ENCODE measurements at regions not wholly inside any gene's neighbourhood (a gene's known extent, or its start where the extent isn't known, plus 50 kb on each side); places are given as distances from the start of the nearest gene placed in this dataset.

- TF ChIP-seq BACH2 (CRISPR knock-in tag; IDR thresholded peaks at IDR 0.05; ENCODE audit: borderline replicate concordance) (no peak), GLIS3 (CRISPR knock-in tag; IDR thresholded peaks at IDR 0.05) (no peak)
- ATAC-seq, result no peak
Measured at GRCh38 chr3:106717178-106717780, 660.0 kb upstream of the CCDC54 start.

DNA sequence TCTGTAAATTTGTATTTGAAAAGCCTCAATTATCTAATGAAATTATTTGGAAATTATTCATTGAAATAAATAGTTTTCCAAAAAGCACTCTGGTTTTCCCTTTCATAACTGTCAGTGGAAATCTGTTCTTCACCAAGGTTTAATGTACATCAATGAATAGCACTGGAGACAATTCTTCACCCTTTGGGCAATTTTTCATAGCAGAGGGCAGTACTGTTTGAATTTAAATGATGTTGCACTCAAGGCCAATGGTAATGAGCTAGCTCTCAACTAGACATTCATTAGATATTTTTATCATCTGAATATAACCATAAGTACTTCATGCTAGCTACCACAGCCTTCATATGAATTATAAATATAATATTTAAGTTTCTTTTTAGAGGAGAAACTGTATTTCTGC is 658.2 kb upstream of the CCDC54 start:
- TF ChIP-seq SNAI2 (CRISPR knock-in tag; IDR thresholded peaks at IDR 0.05), result no peak
- TF ChIP-seq ESRRG (CRISPR knock-in tag; IDR thresholded peaks at IDR 0.05), result no peak
- no peak for TF ChIP-seq ZFP3 (CRISPR knock-in tag; IDR thresholded peaks at IDR 0.05)
- TF ChIP-seq OSR1 (CRISPR knock-in tag; IDR thresholded peaks at IDR 0.05), result no peak
- TF ChIP-seq BACH2 (CRISPR knock-in tag; IDR thresholded peaks at IDR 0.05; ENCODE audit: borderline replicate concordance), result no peak
- TF ChIP-seq ARNTL (CRISPR knock-in tag; IDR thresholded peaks at IDR 0.05; ENCODE audit: borderline replicate concordance, low read depth), result no peak
- TF ChIP-seq ZC3H10 (CRISPR knock-in tag; IDR thresholded peaks at IDR 0.05), result no peak
- TF ChIP-seq ZNF70 (CRISPR knock-in tag; IDR thresholded peaks at IDR 0.05), result no peak
- TF ChIP-seq, protein P1, sequence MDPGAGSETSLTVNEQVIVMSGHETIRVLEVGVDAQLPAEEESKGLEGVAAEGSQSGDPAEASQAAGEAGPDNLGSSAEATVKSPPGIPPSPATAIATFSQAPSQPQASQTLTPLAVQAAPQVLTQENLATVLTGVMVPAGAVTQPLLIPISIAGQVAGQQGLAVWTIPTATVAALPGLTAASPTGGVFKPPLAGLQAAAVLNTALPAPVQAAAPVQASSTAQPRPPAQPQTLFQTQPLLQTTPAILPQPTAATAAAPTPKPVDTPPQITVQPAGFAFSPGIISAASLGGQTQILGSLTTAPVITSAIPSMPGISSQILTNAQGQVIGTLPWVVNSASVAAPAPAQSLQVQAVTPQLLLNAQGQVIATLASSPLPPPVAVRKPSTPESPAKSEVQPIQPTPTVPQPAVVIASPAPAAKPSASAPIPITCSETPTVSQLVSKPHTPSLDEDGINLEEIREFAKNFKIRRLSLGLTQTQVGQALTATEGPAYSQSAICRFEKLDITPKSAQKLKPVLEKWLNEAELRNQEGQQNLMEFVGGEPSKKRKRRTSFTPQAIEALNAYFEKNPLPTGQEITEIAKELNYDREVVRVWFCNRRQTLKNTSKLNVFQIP (CRISPR knock-in tag; IDR thresholded peaks at IDR 0.05; ENCODE audit: borderline replicate concordance, low read depth), result no peak
- TF ChIP-seq RARB (CRISPR knock-in tag; IDR thresholded peaks at IDR 0.05), result no peak
- no peak for TF ChIP-seq ZFP30 (CRISPR knock-in tag; IDR thresholded peaks at IDR 0.05)
- TF ChIP-seq, protein P2, sequence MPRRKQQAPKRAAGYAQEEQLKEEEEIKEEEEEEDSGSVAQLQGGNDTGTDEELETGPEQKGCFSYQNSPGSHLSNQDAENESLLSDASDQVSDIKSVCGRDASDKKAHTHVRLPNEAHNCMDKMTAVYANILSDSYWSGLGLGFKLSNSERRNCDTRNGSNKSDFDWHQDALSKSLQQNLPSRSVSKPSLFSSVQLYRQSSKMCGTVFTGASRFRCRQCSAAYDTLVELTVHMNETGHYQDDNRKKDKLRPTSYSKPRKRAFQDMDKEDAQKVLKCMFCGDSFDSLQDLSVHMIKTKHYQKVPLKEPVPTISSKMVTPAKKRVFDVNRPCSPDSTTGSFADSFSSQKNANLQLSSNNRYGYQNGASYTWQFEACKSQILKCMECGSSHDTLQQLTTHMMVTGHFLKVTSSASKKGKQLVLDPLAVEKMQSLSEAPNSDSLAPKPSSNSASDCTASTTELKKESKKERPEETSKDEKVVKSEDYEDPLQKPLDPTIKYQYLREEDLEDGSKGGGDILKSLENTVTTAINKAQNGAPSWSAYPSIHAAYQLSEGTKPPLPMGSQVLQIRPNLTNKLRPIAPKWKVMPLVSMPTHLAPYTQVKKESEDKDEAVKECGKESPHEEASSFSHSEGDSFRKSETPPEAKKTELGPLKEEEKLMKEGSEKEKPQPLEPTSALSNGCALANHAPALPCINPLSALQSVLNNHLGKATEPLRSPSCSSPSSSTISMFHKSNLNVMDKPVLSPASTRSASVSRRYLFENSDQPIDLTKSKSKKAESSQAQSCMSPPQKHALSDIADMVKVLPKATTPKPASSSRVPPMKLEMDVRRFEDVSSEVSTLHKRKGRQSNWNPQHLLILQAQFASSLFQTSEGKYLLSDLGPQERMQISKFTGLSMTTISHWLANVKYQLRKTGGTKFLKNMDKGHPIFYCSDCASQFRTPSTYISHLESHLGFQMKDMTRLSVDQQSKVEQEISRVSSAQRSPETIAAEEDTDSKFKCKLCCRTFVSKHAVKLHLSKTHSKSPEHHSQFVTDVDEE (CRISPR knock-in tag; IDR thresholded peaks at IDR 0.05), result no peak
- no peak for TF ChIP-seq PPARA (CRISPR knock-in tag; IDR thresholded peaks at IDR 0.05; ENCODE audit: borderline replicate concordance)
- no peak for TF ChIP-seq ZNF8 (CRISPR knock-in tag; IDR thresholded peaks at IDR 0.05)

DNA sequence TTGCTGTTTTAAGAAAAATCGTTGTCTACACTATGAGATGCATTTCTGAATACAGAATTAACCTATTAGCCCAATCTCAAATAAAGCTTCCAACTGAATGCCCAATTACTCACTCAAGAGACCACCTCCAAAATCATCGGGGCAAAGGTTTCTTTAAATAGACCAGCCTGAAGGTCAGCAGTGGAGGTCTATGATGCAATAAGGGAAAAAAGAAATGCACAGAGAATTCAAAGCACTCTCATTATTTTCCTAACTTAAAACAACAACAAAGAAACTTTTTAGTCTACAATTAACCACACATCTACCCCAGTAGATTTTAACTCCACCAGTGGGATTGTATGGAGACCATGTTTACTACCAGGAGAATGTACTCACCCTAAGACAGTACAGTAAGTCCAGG is 657.7 kb upstream of the CCDC54 start:
- TF ChIP-seq PATZ1 (CRISPR knock-in tag; IDR thresholded peaks at IDR 0.05; ENCODE audit: borderline replicate concordance) (no peak), ESRRG (CRISPR knock-in tag; IDR thresholded peaks at IDR 0.05) (no peak), RARB (CRISPR knock-in tag; IDR thresholded peaks at IDR 0.05) (no peak)
- TF ChIP-seq, protein P1 (CRISPR knock-in tag; IDR thresholded peaks at IDR 0.05; ENCODE audit: borderline replicate concordance, low read depth), result no peak
- ATAC-seq, result no peak

More for the DNA sequence above, 658.2 kb upstream of the CCDC54 start:
- ATAC-seq, result no peak

DNA sequence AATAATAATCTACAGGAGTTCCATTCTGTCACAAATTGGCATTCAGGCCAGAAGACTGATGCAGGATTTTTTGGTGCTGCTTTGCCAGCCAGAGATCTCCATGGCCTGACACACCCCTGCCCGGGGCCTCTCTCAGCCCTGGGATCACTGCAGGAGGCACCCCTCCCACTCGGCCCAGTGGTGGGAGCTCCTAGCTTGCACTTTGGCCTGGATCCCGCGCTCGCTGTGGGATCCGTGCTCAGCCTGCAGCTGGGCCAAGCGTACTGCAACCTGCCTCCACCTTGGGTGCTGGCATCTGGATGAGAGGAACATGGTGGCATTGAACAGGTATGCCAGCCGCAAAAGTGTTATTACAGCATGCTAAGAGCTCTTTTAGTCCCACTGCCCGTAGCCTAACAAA is 656.7 kb upstream of the CCDC54 start:
- no peak for ATAC-seq
- TF ChIP-seq TOX (CRISPR knock-in tag; IDR thresholded peaks at IDR 0.05; ENCODE audit: borderline replicate concordance), result no peak
- TF ChIP-seq, protein P2 (CRISPR knock-in tag; IDR thresholded peaks at IDR 0.05), result no peak
- no peak for TF ChIP-seq ISL1 (CRISPR knock-in tag; IDR thresholded peaks at IDR 0.05)
- no peak for TF ChIP-seq PPARA (CRISPR knock-in tag; IDR thresholded peaks at IDR 0.05; ENCODE audit: borderline replicate concordance)
- TF ChIP-seq CSRNP3 (CRISPR knock-in tag; IDR thresholded peaks at IDR 0.05), result no peak
- no peak for TF ChIP-seq PATZ1 (CRISPR knock-in tag; IDR thresholded peaks at IDR 0.05; ENCODE audit: borderline replicate concordance)
- no peak for TF ChIP-seq ZC3H10 (CRISPR knock-in tag; IDR thresholded peaks at IDR 0.05)
- no peak for TF ChIP-seq ZFP3 (CRISPR knock-in tag; IDR thresholded peaks at IDR 0.05)
- no peak for TF ChIP-seq ESRRG (CRISPR knock-in tag; IDR thresholded peaks at IDR 0.05)

All from SK-N-SH treated with all-trans-retinoic acid at 6 μM for 48 hours (cell line).